Memory B cell (primary cell): ENCODE measurements at regions not wholly inside any gene's neighbourhood (a gene's known extent, or its start where the extent isn't known, plus 50 kb on each side); places are given as distances from the start of the nearest gene placed in this dataset.

Source experiments
- ATAC-seq: fragments of 150-1000 bp; cut with Tn5 transposase; 2 replicates; pipeline ENCODE4 v1.10.0; 2021; ENCODE audit warnings: low read depth, mild to moderate bottlenecking, moderate library complexity
- DNase-seq, 2 donors: peaks; one replicate each; pipeline ENCODE4 v3.0.0; 2022; ENCODE audit warnings: low spot score in 2 of 2
- H3K27ac Mint-ChIP-seq: one replicate; pipeline ENCODE4 v1.8.0; 2022; ENCODE audit warnings: mild to moderate bottlenecking, moderate library complexity, mixed read lengths
- H3K27me3 Mint-ChIP-seq: one replicate; pipeline ENCODE4 v1.8.0; 2022; ENCODE audit warnings: mixed read lengths
- H3K36me3 Mint-ChIP-seq: one replicate; pipeline ENCODE4 v1.8.0; 2022; ENCODE audit warnings: mild to moderate bottlenecking, mixed read lengths
- H3K4me1 Mint-ChIP-seq: one replicate; pipeline ENCODE4 v1.8.0; 2022; ENCODE audit warnings: mixed read lengths
- H3K4me3 Mint-ChIP-seq: one replicate; pipeline ENCODE4 v1.8.0; 2022; ENCODE audit warnings: mild to moderate bottlenecking, moderate library complexity, mixed read lengths
- H3K9me3 Mint-ChIP-seq: one replicate; pipeline ENCODE4 v1.8.0; 2022; ENCODE audit warnings: mixed read lengths

- DNase-seq (no peak), ATAC-seq (no peak)
- Mint-ChIP-seq H3K27me3 (no peaks in the 10 kb centered on the region), H3K4me1 (peaks cover 2% of the 10 kb centered on the region), H3K9me3 (no peaks in the 10 kb centered on the region), H3K4me3 (no peak overlapping the region), H3K27ac (no peak overlapping the region), H3K36me3 (no peaks in the 10 kb centered on the region)
Observed at GRCh38 chr12:13597837-13598236, 383.6 kb downstream of the GRIN2B start.

- ATAC-seq: no peak
- DNase-seq: no peak
- no peaks in the 10 kb centered on the region for H3K9me3 Mint-ChIP-seq
- no peak overlapping the region for H3K27ac Mint-ChIP-seq
- H3K36me3 Mint-ChIP-seq: no peaks in the 10 kb centered on the region
- H3K4me3 Mint-ChIP-seq: no peak overlapping the region
- no peaks in the 10 kb centered on the region for H3K27me3 Mint-ChIP-seq
- H3K4me1 Mint-ChIP-seq: peaks cover 4% of the 10 kb centered on the region
Observed at GRCh38 chr12:13597166-13597565, 384.2 kb downstream of the GRIN2B start.

- H3K36me3 Mint-ChIP-seq: no peaks in the 10 kb centered on the region
- no peak overlapping the region for H3K4me3 Mint-ChIP-seq
- ATAC-seq: no peak
- H3K9me3 Mint-ChIP-seq: no peaks in the 10 kb centered on the region
- DNase-seq: no peak
- no peaks in the 10 kb centered on the region for H3K27me3 Mint-ChIP-seq
- no peak overlapping the region for H3K27ac Mint-ChIP-seq
- H3K4me1 Mint-ChIP-seq: peaks cover 8% of the 10 kb centered on the region
Observed at GRCh38 chr12:13596714-13597113, 384.7 kb downstream of the GRIN2B start.

GRCh38 chr12:13595536-13596443, 385.6 kb downstream of the GRIN2B start:
- Mint-ChIP-seq H3K4me3 (no peak overlapping the region), H3K9me3 (no peaks in the 10 kb centered on the region), H3K36me3 (no peaks in the 10 kb centered on the region), H3K27ac (no peak overlapping the region), H3K4me1 (peaks cover 8% of the 10 kb centered on the region), H3K27me3 (no peaks in the 10 kb centered on the region)
- DNase-seq (no peak), ATAC-seq (no peak)

- no peaks in the 10 kb centered on the region for H3K9me3 Mint-ChIP-seq
Observed at GRCh38 chr12:13594731-13595514, 386.5 kb downstream of the GRIN2B start.

GRCh38 chr12:13592063-13592942, 389.1 kb downstream of the GRIN2B start:
- no peak for DNase-seq
- Mint-ChIP-seq H3K9me3 (no peaks in the 10 kb centered on the region), H3K4me3 (no peak overlapping the region)

More at GRCh38 chr12:13594731-13595514, 386.5 kb downstream of the GRIN2B start:
- no peak overlapping the region for H3K27ac Mint-ChIP-seq
- H3K4me1 Mint-ChIP-seq: peaks cover 6% of the 10 kb centered on the region
- no peak for ATAC-seq
- H3K27me3 Mint-ChIP-seq: no peaks in the 10 kb centered on the region
- H3K36me3 Mint-ChIP-seq: no peaks in the 10 kb centered on the region
- no peak overlapping the region for H3K4me3 Mint-ChIP-seq
- DNase-seq: no peak

GRCh38 chr12:13591488-13591887, 389.9 kb downstream of the GRIN2B start:
- H3K27ac Mint-ChIP-seq: no peak overlapping the region
- no peak overlapping the region for H3K4me3 Mint-ChIP-seq
- H3K27me3 Mint-ChIP-seq: no peaks in the 10 kb centered on the region
- no peaks in the 10 kb centered on the region for H3K9me3 Mint-ChIP-seq
- H3K36me3 Mint-ChIP-seq: no peaks in the 10 kb centered on the region
- DNase-seq: no peak
- ATAC-seq: no peak
- H3K4me1 Mint-ChIP-seq: peaks cover 13% of the 10 kb centered on the region

More at GRCh38 chr12:13592063-13592942, 389.1 kb downstream of the GRIN2B start:
- Mint-ChIP-seq H3K36me3 (no peaks in the 10 kb centered on the region), H3K27ac (no peak overlapping the region), H3K4me1 (peaks cover 13% of the 10 kb centered on the region), H3K27me3 (no peaks in the 10 kb centered on the region)
- no peak for ATAC-seq

GRCh38 chr12:13591059-13591458, 390.3 kb downstream of the GRIN2B start:
- ATAC-seq: no peak
- peaks cover 13% of the 10 kb centered on the region for H3K4me1 Mint-ChIP-seq

GRCh38 chr12:13588574-13588973, 392.0 kb downstream of the EMP1 start:
- no peak overlapping the region for H3K27ac Mint-ChIP-seq
- no peaks in the 10 kb centered on the region for H3K27me3 Mint-ChIP-seq
- H3K4me3 Mint-ChIP-seq: no peak overlapping the region
- H3K36me3 Mint-ChIP-seq: no peaks in the 10 kb centered on the region
- H3K4me1 Mint-ChIP-seq: peaks cover 13% of the 10 kb centered on the region
- H3K9me3 Mint-ChIP-seq: no peaks in the 10 kb centered on the region
- ATAC-seq: no peak
- no peak for DNase-seq

More at GRCh38 chr12:13591059-13591458, 390.3 kb downstream of the GRIN2B start:
- H3K27ac Mint-ChIP-seq: no peak overlapping the region
- no peak overlapping the region for H3K4me3 Mint-ChIP-seq
- H3K27me3 Mint-ChIP-seq: no peaks in the 10 kb centered on the region
- no peak for DNase-seq
- H3K36me3 Mint-ChIP-seq: no peaks in the 10 kb centered on the region
- no peaks in the 10 kb centered on the region for H3K9me3 Mint-ChIP-seq

GRCh38 chr12:13587721-13588390, 391.3 kb downstream of the EMP1 start:
- ATAC-seq (no peak), DNase-seq (no peak)
- Mint-ChIP-seq H3K27me3 (no peaks in the 10 kb centered on the region), H3K36me3 (no peaks in the 10 kb centered on the region), H3K4me3 (no peak overlapping the region), H3K27ac (no peak overlapping the region), H3K9me3 (no peaks in the 10 kb centered on the region), H3K4me1 (peaks cover 13% of the 10 kb centered on the region)

GRCh38 chr12:13586361-13586760, 389.8 kb downstream of the EMP1 start:
- no peak for DNase-seq
- Mint-ChIP-seq H3K9me3 (no peaks in the 10 kb centered on the region), H3K4me3 (no peak overlapping the region), H3K4me1 (peaks cover 7% of the 10 kb centered on the region), H3K27me3 (no peaks in the 10 kb centered on the region), H3K27ac (no peak overlapping the region), H3K36me3 (no peaks in the 10 kb centered on the region)
- no peak for ATAC-seq

GRCh38 chr12:13584541-13584940, 388.0 kb downstream of the EMP1 start:
- H3K36me3 Mint-ChIP-seq: no peaks in the 10 kb centered on the region
- no peaks in the 10 kb centered on the region for H3K9me3 Mint-ChIP-seq
- H3K4me3 Mint-ChIP-seq: no peak overlapping the region
- H3K27ac Mint-ChIP-seq: no peak overlapping the region
- H3K27me3 Mint-ChIP-seq: no peaks in the 10 kb centered on the region
- ATAC-seq: no peak
- H3K4me1 Mint-ChIP-seq: peaks cover 7% of the 10 kb centered on the region
- no peak for DNase-seq

GRCh38 chr12:13583630-13584029, 387.1 kb downstream of the EMP1 start:
- Mint-ChIP-seq H3K27ac (no peak overlapping the region), H3K36me3 (no peaks in the 10 kb centered on the region), H3K9me3 (no peaks in the 10 kb centered on the region), H3K27me3 (no peaks in the 10 kb centered on the region), H3K4me3 (no peak overlapping the region), H3K4me1 (peaks cover 5% of the 10 kb centered on the region)
- ATAC-seq: no peak
- DNase-seq: no peak
